GM23338 (cell line): ENCODE measurements at regions not wholly inside any gene's neighbourhood (a gene's known extent, or its start where the extent isn't known, plus 50 kb on each side); places are given as distances from the start of the nearest gene placed in this dataset.

Experiments used
- ATAC-seq: fragments of 200-7000 bp; cut with Tn5 transposase; 3 replicates; pipeline ENCODE4 v1.9.1; 2020
- DNase-seq: peaks from one replicate; pipeline ENCODE4 v3.0.0-alpha.2; 2015; ENCODE audit warnings: low spot score
- H2AFZ ChIP-seq: fragments of 200-600 bp; sonication (generic); 2 replicates; pipeline ENCODE4 v1.8.0; 2016; ENCODE audit warnings: antibody characterized with exemption, mild to moderate bottlenecking, moderate library complexity
- H3F3A ChIP-seq: fragments of 200-600 bp; sonication (generic); replicated peaks from 2 replicates; pipeline ENCODE4 v1.8.0; 2017; ENCODE audit warnings: antibody characterized with exemption, mixed run types, low read depth
- H3K27ac ChIP-seq: fragments of 200-600 bp; sonication (generic); 2 replicates; pipeline ENCODE4 v1.6.1; 2016; ENCODE audit warnings: low read depth
- H3K27me3 ChIP-seq: fragments of 200-600 bp; sonication (generic); 2 replicates; pipeline ENCODE4 v1.8.0; 2016; ENCODE audit warnings: mild to moderate bottlenecking, mixed run types, moderate library complexity; ENCODE audit not compliant: insufficient read depth
- H3K36me3 ChIP-seq: fragments of 200-600 bp; sonication (generic); 2 replicates; pipeline ENCODE4 v1.8.0; 2016; ENCODE audit warnings: mild to moderate bottlenecking; ENCODE audit not compliant: insufficient read depth
- H3K4me1 ChIP-seq: fragments of 200-600 bp; sonication (generic); 2 replicates; pipeline ENCODE4 v1.8.0; 2016; ENCODE audit warnings: mild to moderate bottlenecking, moderate library complexity; ENCODE audit not compliant: insufficient read depth
- H3K4me2 ChIP-seq: fragments of 200-600 bp; sonication (generic); 2 replicates; pipeline ENCODE4 v1.7.1; 2017; ENCODE audit warnings: mixed run types
- H3K4me3 ChIP-seq: fragments of 200-600 bp; sonication (generic); 2 replicates; pipeline ENCODE4 v1.6.1; 2016; ENCODE audit warnings: mixed run types
- H3K79me2 ChIP-seq: fragments of 200-600 bp; sonication (generic); replicated peaks from 2 replicates; pipeline ENCODE4 v1.8.0; 2017; ENCODE audit warnings: mild to moderate bottlenecking; ENCODE audit not compliant: insufficient read depth
- H3K9me2 ChIP-seq: fragments of 200-600 bp; sonication (generic); 2 replicates; pipeline ENCODE4 v1.8.0; 2017; ENCODE audit not compliant: insufficient read depth
- H4K20me1 ChIP-seq: fragments of 200-600 bp; sonication (generic); replicated peaks from 2 replicates; pipeline ENCODE4 v1.8.0; 2017; ENCODE audit warnings: mild to moderate bottlenecking; ENCODE audit not compliant: insufficient read depth
- H3K27ac Mint-ChIP-seq: 2 replicates; pipeline ENCODE4 v1.8.0; 2020; ENCODE audit warnings: inconsistent platforms, mild to moderate bottlenecking, moderate library complexity, mixed read lengths
- H3K27me3 Mint-ChIP-seq: 3 replicates; pipeline ENCODE4 v1.8.0; 2022; ENCODE audit warnings: low read depth, mild to moderate bottlenecking, moderate library complexity, mixed read lengths, inconsistent platforms; ENCODE audit not compliant: insufficient read depth, poor library complexity
- H3K36me3 Mint-ChIP-seq: 3 replicates; pipeline ENCODE4 v1.8.0; 2021; ENCODE audit warnings: low read depth, mild to moderate bottlenecking, inconsistent platforms, moderate library complexity, mixed read lengths
- H3K4me1 Mint-ChIP-seq: 3 replicates; pipeline ENCODE4 v1.8.0; 2020; ENCODE audit warnings: mild to moderate bottlenecking, inconsistent platforms, mixed read lengths
- H3K4me3 Mint-ChIP-seq: 3 replicates; pipeline ENCODE4 v1.8.0; 2021; ENCODE audit warnings: moderate library complexity, mild to moderate bottlenecking, inconsistent platforms, mixed read lengths
- H3K9me3 Mint-ChIP-seq: 3 replicates; pipeline ENCODE4 v1.8.0; 2020; ENCODE audit warnings: moderate library complexity, mild to moderate bottlenecking, inconsistent platforms, mixed read lengths
- CTCF ChIP-seq, 2 experiments: fragments of 200-600 bp in 1 of 2; sonication (generic) in 1 of 2; conservative IDR thresholded peaks; 2 replicates each; pipeline versions ENCODE4 v1.5.1 to v1.6.1; 2016 to 2017; ENCODE audit warnings: antibody characterized with exemption in 2 of 2, low read depth in 2 of 2, mild to moderate bottlenecking in 2 of 2, moderate library complexity in 1 of 2
- ETS1 ChIP-seq: IDR thresholded peaks from 2 replicates; pipeline ENCODE4 v1.6.1; 2016; ENCODE audit warnings: antibody characterized with exemption
- EZH2 ChIP-seq: fragments of 200-600 bp; sonication (generic); IDR thresholded peaks from one replicate; pipeline ENCODE4 v1.8.0; 2017; ENCODE audit warnings: antibody characterized with exemption, mild to moderate bottlenecking, low read depth; ENCODE audit not compliant: unreplicated experiment
- EZH2phosphoT487 ChIP-seq: fragments of 200-600 bp; sonication (generic); IDR thresholded peaks from one replicate; pipeline ENCODE4 v1.8.1; 2018; ENCODE audit warnings: antibody characterized with exemption; ENCODE audit not compliant: unreplicated experiment
- JUNB ChIP-seq: IDR thresholded peaks from one replicate; pipeline ENCODE4 v1.6.1; 2016; ENCODE audit warnings: antibody characterized with exemption; ENCODE audit not compliant: unreplicated experiment
- NANOG ChIP-seq: IDR thresholded peaks from 2 replicates; pipeline ENCODE4 v1.6.1; 2016; ENCODE audit warnings: antibody characterized with exemption, borderline replicate concordance
- REST ChIP-seq: IDR thresholded peaks from one replicate; pipeline ENCODE4 v1.6.1; 2018; ENCODE audit warnings: antibody characterized with exemption; ENCODE audit not compliant: unreplicated experiment
- STAT1 ChIP-seq: IDR thresholded peaks from one replicate; pipeline ENCODE4 v1.6.1; 2016; ENCODE audit warnings: antibody characterized with exemption; ENCODE audit not compliant: unreplicated experiment
- ZNF114 ChIP-seq: fragments of 250-450 bp; sonication (Bioruptor Pico); IDR thresholded peaks from 2 replicates; pipeline ENCODE4 v1.5.0; 2020; ENCODE audit warnings: mild to moderate bottlenecking, moderate library complexity
- ZNF331 ChIP-seq: fragments of 250-450 bp; sonication (Bioruptor Pico); IDR thresholded peaks from 2 replicates; pipeline ENCODE4 v1.5.0; 2020; ENCODE audit warnings: low read depth, mild to moderate bottlenecking, moderate library complexity
- ZNF462 ChIP-seq: fragments of 250-450 bp; sonication (Bioruptor Pico); IDR thresholded peaks from 2 replicates; pipeline ENCODE4 v1.5.0; 2020; ENCODE audit warnings: mild to moderate bottlenecking, moderate library complexity

- Histone ChIP-seq H3K79me2 (no peaks in the 10 kb centered on the region), H3K27me3 (no peaks in the 10 kb centered on the region), H3F3A (no peaks in the 10 kb centered on the region), H3K4me1 (no peaks in the 10 kb centered on the region), H3K9me2 (no peaks in the 10 kb centered on the region), H3K27ac (no peak overlapping the region), H4K20me1 (no peaks in the 10 kb centered on the region), H3K36me3 (no peaks in the 10 kb centered on the region), H2AFZ (no peak overlapping the region), H3K4me3 (no peak overlapping the region), H3K4me2 (no peak overlapping the region)
- peaks cover 3% of the 10 kb centered on the region; the same call in 2 of the 3 replicates for H3K9me3 Mint-ChIP-seq
- ATAC-seq (no peak), DNase-seq (no peak)
- H3K27me3 Mint-ChIP-seq: peaks cover 4% of the 10 kb centered on the region
- TF ChIP-seq REST: no peak
- TF ChIP-seq CTCF (conservative IDR thresholded peaks at IDR 0.05; ENCODE audit: low read depth in 2 of 2): no peak
- no peak for TF ChIP-seq JUNB
- TF ChIP-seq ZNF114 (CRISPR knock-in tag): no peak
- no peak for TF ChIP-seq EZH2
- TF ChIP-seq ZNF331: no peak
- TF ChIP-seq NANOG: no peak
- TF ChIP-seq EZH2phosphoT487: no peak
- no peak for TF ChIP-seq STAT1
- TF ChIP-seq ETS1: no peak
- peaks cover 3% of the 10 kb centered on the region for H3K4me1 Mint-ChIP-seq
- no peak overlapping the region for H3K4me3 Mint-ChIP-seq
- H3K27ac Mint-ChIP-seq: no peak overlapping the region
- no peaks in the 10 kb centered on the region for H3K36me3 Mint-ChIP-seq
Observed at GRCh38 chr14:99043267-99043615, 228.8 kb downstream of the BCL11B start.

GRCh38 chr14:99043756-99044155, 228.2 kb downstream of the BCL11B start:
- Histone ChIP-seq H3F3A (no peaks in the 10 kb centered on the region), H2AFZ (no peak overlapping the region), H3K4me1 (no peaks in the 10 kb centered on the region), H3K9me2 (no peaks in the 10 kb centered on the region), H4K20me1 (no peaks in the 10 kb centered on the region), H3K27me3 (no peaks in the 10 kb centered on the region), H3K4me2 (no peak overlapping the region), H3K4me3 (no peak overlapping the region), H3K79me2 (no peaks in the 10 kb centered on the region), H3K27ac (no peak overlapping the region), H3K36me3 (no peaks in the 10 kb centered on the region)
- no peaks in the 10 kb centered on the region for H3K36me3 Mint-ChIP-seq
- no peak for ATAC-seq
- H3K4me1 Mint-ChIP-seq: peaks cover 3% of the 10 kb centered on the region
- DNase-seq: no peak
- peaks cover 4% of the 10 kb centered on the region for H3K27me3 Mint-ChIP-seq
- H3K27ac Mint-ChIP-seq: no peak overlapping the region
- peaks cover 3% of the 10 kb centered on the region; the same call in 2 of the 3 replicates for H3K9me3 Mint-ChIP-seq
- no peak overlapping the region for H3K4me3 Mint-ChIP-seq
- no peak for TF ChIP-seq EZH2
- TF ChIP-seq JUNB: no peak
- TF ChIP-seq ZNF462 (CRISPR knock-in tag): no peak
- no peak for TF ChIP-seq ZNF114 (CRISPR knock-in tag)
